Psoas muscle (tissue), 7 donors: ENCODE measurements at regions not wholly inside any gene's neighbourhood (a gene's known extent, or its start where the extent isn't known, plus 50 kb on each side); places are given as distances from the start of the nearest gene placed in this dataset.

Source experiments
- ATAC-seq, 4 donors: fragments of 200-7000 bp; cut with Tn5 transposase; one replicate each; pipeline ENCODE4 v1.9.1; 2020; ENCODE audit warnings: moderate library complexity in 3 of 4, mild to moderate bottlenecking in 2 of 4
- DNase-seq, 2 donors: peaks; one replicate each; pipeline ENCODE4 v3.0.0-alpha.2; 2020
- H3K27ac ChIP-seq: fragments of 200-600 bp; one replicate; pipeline ENCODE4 v1.8.0; 2022
- H3K27me3 ChIP-seq, 3 donors: fragments of 200-600 bp in 1 of 3; one replicate each; pipeline versions ENCODE4 v1.6.1 to v1.8.0; 2013 to 2022; ENCODE audit warnings: low read length in 2 of 3, mild to moderate bottlenecking in 2 of 3, moderate library complexity in 1 of 3; ENCODE audit not compliant: insufficient read depth in 3 of 3
- H3K36me3 ChIP-seq, 2 donors: fragments of 200-600 bp in 1 of 2; one replicate each; pipeline versions ENCODE4 v1.6.1 to v1.8.0; 2013 to 2022; ENCODE audit warnings: low read depth in 1 of 2, mild to moderate bottlenecking in 1 of 2, moderate library complexity in 1 of 2; ENCODE audit not compliant: insufficient read depth in 1 of 2
- H3K4me1 ChIP-seq: fragments of 200-600 bp; one replicate; pipeline ENCODE4 v1.8.0; 2022
- H3K4me3 ChIP-seq: fragments of 200-600 bp; one replicate; pipeline ENCODE4 v1.8.0; 2022; ENCODE audit warnings: mild to moderate bottlenecking
- H3K9me3 ChIP-seq: fragments of 200-600 bp; one replicate; pipeline ENCODE4 v1.8.0; 2022
- WGBS, 3 donors: extraction: QIAGEN DNeasy Blood & Tissue Kit; methylation state at CpG; one replicate each; pipeline versions ENCODE4 v1.1.6 to v1.1.7; 2013; 5-methylcytosine and 5-hydroxymethylcytosine counted together
- intact Hi-C, 2 donors: fragments of 100-400 bp; cut with DNase I; formaldehyde crosslinking; loops; one replicate each; pipeline versions ENCODE4 v1.11.0 to v1.14.2; 2022
- TF ChIP-seq, protein P1 (sequence below): fragments of 200-600 bp; IDR thresholded peaks from one replicate; pipeline ENCODE4 v1.8.0; 2022; ENCODE audit warnings: antibody characterized with exemption
- donor health status: healthy with polysubstance abuse.
- donor health status: DM: no; HTN: no; CAD: no; lungs with moderate emphysema.
- donor health status: Bipolar disorder and iron deficiency.
- donor health status: healthy.
- donor health status: DM: yes; HTN: yes; CAD: no.
- donor health status: DM: no; HTN: no; CAD: no.
- donor health status: DM: yes; HTN: yes; CAD: no.

DNA sequence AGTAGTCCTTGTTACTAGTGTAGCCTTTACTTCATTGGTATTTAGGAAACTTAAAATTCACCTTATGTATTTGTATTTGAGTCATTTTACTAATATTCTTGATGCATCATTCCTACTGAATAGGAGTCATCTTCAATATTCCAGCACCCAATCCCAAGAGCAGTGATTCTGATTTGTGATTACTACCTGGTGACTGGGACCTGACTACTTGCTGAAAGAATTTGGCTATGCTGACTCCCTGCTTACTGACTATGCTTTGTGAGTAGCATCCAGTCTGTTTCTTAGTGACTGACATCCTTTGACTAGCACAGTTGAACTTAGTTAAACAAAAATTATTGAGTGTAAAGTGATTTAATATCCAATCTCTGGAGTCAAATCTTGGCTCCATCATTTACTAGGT is 129.9 kb upstream of the NEGR1 start:
- H3K27me3 ChIP-seq, result peaks cover 0 to 1% (median 0%) of the 10 kb centered on the region in 3 donors
- H3K9me3 ChIP-seq, result no peaks in the 10 kb centered on the region
- intact Hi-C loops, result no loop called here

DNA sequence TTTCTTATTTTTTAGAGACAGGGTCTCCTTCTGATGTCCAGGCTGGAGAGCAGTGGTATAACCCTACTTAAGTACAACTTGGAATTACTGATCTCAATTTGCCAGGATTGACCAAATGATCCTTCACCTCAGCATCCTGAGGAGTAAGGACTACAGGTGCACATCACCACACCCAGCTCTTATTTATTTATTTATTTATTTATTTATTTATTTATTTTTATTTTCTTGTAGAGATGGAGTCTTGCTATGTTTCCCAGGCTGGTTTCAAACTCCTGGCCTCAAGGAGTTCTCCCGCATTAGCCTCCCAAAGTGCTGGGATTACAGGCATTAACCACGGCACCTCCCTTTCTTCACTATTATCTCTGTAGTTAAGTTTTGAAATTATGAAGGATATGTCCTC is 117.5 kb upstream of the NEGR1 start:
- intact Hi-C loops, result no loop called here

More for the DNA sequence above, 129.9 kb upstream of the NEGR1 start:
- no peak for ATAC-seq
- H3K36me3 ChIP-seq, result no peaks in the 10 kb centered on the region
- H3K4me3 ChIP-seq, result no peak overlapping the region
- DNase-seq, result no peak
- TF ChIP-seq, protein P1, sequence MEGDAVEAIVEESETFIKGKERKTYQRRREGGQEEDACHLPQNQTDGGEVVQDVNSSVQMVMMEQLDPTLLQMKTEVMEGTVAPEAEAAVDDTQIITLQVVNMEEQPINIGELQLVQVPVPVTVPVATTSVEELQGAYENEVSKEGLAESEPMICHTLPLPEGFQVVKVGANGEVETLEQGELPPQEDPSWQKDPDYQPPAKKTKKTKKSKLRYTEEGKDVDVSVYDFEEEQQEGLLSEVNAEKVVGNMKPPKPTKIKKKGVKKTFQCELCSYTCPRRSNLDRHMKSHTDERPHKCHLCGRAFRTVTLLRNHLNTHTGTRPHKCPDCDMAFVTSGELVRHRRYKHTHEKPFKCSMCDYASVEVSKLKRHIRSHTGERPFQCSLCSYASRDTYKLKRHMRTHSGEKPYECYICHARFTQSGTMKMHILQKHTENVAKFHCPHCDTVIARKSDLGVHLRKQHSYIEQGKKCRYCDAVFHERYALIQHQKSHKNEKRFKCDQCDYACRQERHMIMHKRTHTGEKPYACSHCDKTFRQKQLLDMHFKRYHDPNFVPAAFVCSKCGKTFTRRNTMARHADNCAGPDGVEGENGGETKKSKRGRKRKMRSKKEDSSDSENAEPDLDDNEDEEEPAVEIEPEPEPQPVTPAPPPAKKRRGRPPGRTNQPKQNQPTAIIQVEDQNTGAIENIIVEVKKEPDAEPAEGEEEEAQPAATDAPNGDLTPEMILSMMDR, result no peak
- no peaks in the 10 kb centered on the region for H3K4me1 ChIP-seq
- H3K27ac ChIP-seq, result no peak overlapping the region

DNA sequence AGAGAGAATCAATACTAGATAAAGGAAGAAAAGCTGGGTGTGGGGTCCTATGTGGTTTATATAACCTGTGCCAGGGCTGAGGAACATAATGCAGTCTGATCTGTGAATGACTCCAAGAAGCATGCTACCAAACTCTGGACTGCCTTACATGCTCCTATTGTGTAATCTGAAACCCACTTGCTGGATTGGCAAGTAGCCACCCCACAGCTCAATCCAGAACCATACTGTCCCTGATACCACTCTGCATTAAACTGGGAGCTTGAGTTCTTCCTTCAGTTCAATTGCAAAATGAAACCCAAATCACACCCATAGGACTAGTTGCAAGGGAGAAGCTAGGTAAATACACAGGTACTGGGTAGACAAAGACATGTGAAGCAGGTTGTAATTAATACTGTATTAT is 115.4 kb upstream of the NEGR1 start:
- Histone ChIP-seq H3K4me1 (no peaks in the 10 kb centered on the region), H3K4me3 (no peak overlapping the region), H3K36me3 (no peaks in the 10 kb centered on the region), H3K27me3 (no peaks in the 10 kb centered on the region), H3K27ac (no peak overlapping the region), H3K9me3 (no peaks in the 10 kb centered on the region)
- intact Hi-C loops, result no loop called here
- TF ChIP-seq, protein P1, result no peak
- ATAC-seq (peak in 1 of 4 donors; percentile 27), DNase-seq (no peak)

More for the DNA sequence above, 117.5 kb upstream of the NEGR1 start:
- Histone ChIP-seq H3K4me3 (no peak overlapping the region), H3K27ac (no peak overlapping the region), H3K27me3 (no peaks in the 10 kb centered on the region), H3K36me3 (no peaks in the 10 kb centered on the region), H3K9me3 (no peaks in the 10 kb centered on the region), H3K4me1 (no peaks in the 10 kb centered on the region)
- ATAC-seq, result no peak
- 90 to 92% (median 90%) methylated on average over 2 of the region's 2 CpGs for WGBS, 3 donors
- TF ChIP-seq, protein P1, result no peak
- DNase-seq, result no peak

DNA sequence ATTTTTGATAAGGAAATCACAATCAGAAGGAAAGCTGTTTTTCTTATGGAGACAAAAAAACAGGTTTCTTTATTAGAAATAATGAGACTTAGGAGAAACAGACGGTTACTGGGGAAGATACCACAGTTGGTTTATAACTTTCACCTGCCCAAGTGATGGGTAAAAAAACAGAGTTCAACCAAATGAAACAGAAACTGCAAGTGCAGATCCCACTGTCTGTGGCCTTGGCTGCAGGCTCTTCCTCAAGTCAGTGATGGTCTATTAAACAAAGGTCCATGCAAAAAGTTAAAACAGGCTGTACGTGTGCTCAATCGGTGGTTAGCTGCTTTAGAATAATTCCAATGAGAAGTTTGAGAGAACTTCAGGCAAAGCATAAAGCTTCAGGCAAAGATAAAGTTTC is 112.1 kb upstream of the NEGR1 start:
- H3K4me3 ChIP-seq, result no peak overlapping the region
- TF ChIP-seq, protein P1, result no peak
- WGBS, 3 donors, result 52 to 62% (median 61%) methylated on average over 3 of the region's 3 CpGs
- H3K4me1 ChIP-seq, result no peaks in the 10 kb centered on the region
- no peaks in the 10 kb centered on the region for H3K36me3 ChIP-seq
- H3K27me3 ChIP-seq, result no peaks in the 10 kb centered on the region
- DNase-seq (no peak), ATAC-seq (no peak)
- intact Hi-C loops, result no loop called here
- no peaks in the 10 kb centered on the region for H3K9me3 ChIP-seq
- no peak overlapping the region for H3K27ac ChIP-seq

DNA sequence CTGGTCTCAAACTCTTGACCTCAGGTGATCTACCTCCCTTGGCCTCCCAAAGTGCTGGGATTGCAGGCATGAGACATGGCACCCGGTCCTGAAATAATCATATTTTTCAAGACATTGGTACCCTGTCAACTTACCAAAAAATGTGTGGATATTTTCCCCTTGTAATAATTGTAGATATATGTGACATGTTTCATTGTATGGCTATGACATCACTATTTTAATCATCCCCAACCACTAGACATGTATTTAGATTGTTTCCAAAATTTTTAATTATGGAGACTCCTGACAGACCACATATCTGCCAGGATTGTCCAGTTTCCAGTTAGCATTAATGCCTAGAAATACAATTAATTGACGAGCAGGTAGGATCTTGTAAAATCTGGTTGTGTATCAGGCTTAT is 96.7 kb upstream of the NEGR1 start:
- intact Hi-C loops, result no loop called here
- H3K36me3 ChIP-seq, result no peaks in the 10 kb centered on the region
- H3K4me3 ChIP-seq, result no peak overlapping the region
- WGBS, 3 donors, result 81 to 91% (median 90%) methylated on average over 2 of the region's 2 CpGs
- TF ChIP-seq, protein P1, result no peak
- DNase-seq (no peak), ATAC-seq (no peak)
- H3K9me3 ChIP-seq, result no peaks in the 10 kb centered on the region
- H3K27me3 ChIP-seq, result no peaks in the 10 kb centered on the region
- H3K4me1 ChIP-seq, result no peaks in the 10 kb centered on the region
- H3K27ac ChIP-seq, result no peak overlapping the region
